BLaER1 treated with 17β-estradiol and CSF1 and Interleukin-3, amounts not matched to agents 10 nM and 100 nM (cell line): ENCODE measurements at regions not wholly inside any gene's neighbourhood (a gene's known extent, or its start where the extent isn't known, plus 50 kb on each side); places are given as distances from the start of the nearest gene placed in this dataset.
A peak's percentile ranks its signal among the peaks of the same experiment; 100 is the strongest.

Source experiments
- H3K27ac ChIP-seq, 11 experiments: shearing (Covaris generic); formaldehyde crosslinking; 2 replicates each; pipeline ENCODE4 v1.8.1; 2022
- H3K27me3 ChIP-seq, 11 experiments: shearing (Covaris generic); formaldehyde crosslinking; 2 replicates each; pipeline ENCODE4 v1.8.1; 2022
- H3K36me3 ChIP-seq, 11 experiments: shearing (Covaris generic); formaldehyde crosslinking; 2 replicates each; pipeline ENCODE4 v1.8.1; 2022
- H3K4me1 ChIP-seq, 10 experiments: shearing (Covaris generic); formaldehyde crosslinking; 2 replicates each; pipeline ENCODE4 v1.8.1; 2022
- H3K4me2 ChIP-seq, 11 experiments: shearing (Covaris generic); formaldehyde crosslinking; 2 replicates each; pipeline ENCODE4 v1.8.1; 2022
- H3K4me3 ChIP-seq, 10 experiments: shearing (Covaris generic); formaldehyde crosslinking; 2 replicates each; pipeline ENCODE4 v1.8.1; 2022
- H3K9ac ChIP-seq, 11 experiments: shearing (Covaris generic); formaldehyde crosslinking; 2 replicates each; pipeline ENCODE4 v1.8.1; 2022
- H3K9me3 ChIP-seq, 11 experiments: shearing (Covaris generic); formaldehyde crosslinking; replicated peaks in 1 of 11; 2 replicates each; pipeline ENCODE4 v1.8.1; 2022
- H4K20me1 ChIP-seq, 11 experiments: shearing (Covaris generic); formaldehyde crosslinking; 2 replicates each; pipeline ENCODE4 v1.8.1; 2022
- Cebpa-rat ChIP-seq, 11 experiments: shearing (Covaris generic); IDR thresholded peaks; 2 replicates each; pipeline ENCODE4 v1.8.1; 2022

- no peaks in the 10 kb centered on the region for H3K27me3 ChIP-seq
- no peak for TF ChIP-seq Cebpa-rat (IDR thresholded peaks at IDR 0.05)
- no peak overlapping the region for H3K4me3 ChIP-seq
- H3K27ac ChIP-seq, result no peak overlapping the region
- no peaks in the 10 kb centered on the region for H3K36me3 ChIP-seq
- H3K4me1 ChIP-seq, result no peaks in the 10 kb centered on the region
- no peak overlapping the region for H3K4me2 ChIP-seq
- peaks cover 0 to 9% (median 3%) of the 10 kb centered on the region in 11 experiments; a peak in 6 of 22 replicates for H3K9me3 ChIP-seq
- no peak overlapping the region for H3K9ac ChIP-seq
- no peaks in the 10 kb centered on the region for H4K20me1 ChIP-seq
Observed at GRCh38 chr2:164044622-164045021, 308.8 kb upstream of the FIGN start.

- Histone ChIP-seq H3K36me3 (no peaks in the 10 kb centered on the region), H3K9ac (no peak overlapping the region), H4K20me1 (no peaks in the 10 kb centered on the region), H3K4me2 (no peak overlapping the region), H3K9me3 (peaks cover 0 to 9% (median 3%) of the 10 kb centered on the region in 11 experiments; a peak in 6 of 22 replicates), H3K27me3 (no peaks in the 10 kb centered on the region), H3K27ac (no peak overlapping the region), H3K4me1 (no peaks in the 10 kb centered on the region), H3K4me3 (no peak overlapping the region)
- TF ChIP-seq Cebpa-rat (IDR thresholded peaks at IDR 0.05), result no peak
Observed at GRCh38 chr2:164039270-164039669, 303.5 kb upstream of the FIGN start.

GRCh38 chr2:164032995-164033394, 297.2 kb upstream of the FIGN start:
- Histone ChIP-seq H3K9me3 (no peaks in the 10 kb centered on the region), H3K4me3 (peak overlapping the region in 2 of 10 experiments; percentile 2 to 15; a peak in 1 of 20 replicates), H3K27me3 (no peaks in the 10 kb centered on the region), H3K27ac (peak overlapping the region in 4 of 11 experiments; percentile 18 to 49 (median 42); a peak in 6 of 22 replicates), H3K9ac (no peak overlapping the region), H3K36me3 (no peaks in the 10 kb centered on the region), H3K4me1 (peaks cover 5 to 10% (median 8%) of the 10 kb centered on the region in 10 experiments; a peak in 19 of 20 replicates), H4K20me1 (no peaks in the 10 kb centered on the region), H3K4me2 (peak overlapping the region in 10 of 11 experiments; percentile 4 to 79 (median 63); a peak in 18 of 22 replicates)
- TF ChIP-seq Cebpa-rat (IDR thresholded peaks at IDR 0.05), result no peak

GRCh38 chr2:164030623-164031022, 294.8 kb upstream of the FIGN start:
- no peaks in the 10 kb centered on the region for H3K27me3 ChIP-seq
- H3K9me3 ChIP-seq, result no peaks in the 10 kb centered on the region; a peak in 1 of 22 replicates
- no peak for TF ChIP-seq Cebpa-rat (IDR thresholded peaks at IDR 0.05)
- H3K4me2 ChIP-seq, result no peak overlapping the region
- H3K36me3 ChIP-seq, result no peaks in the 10 kb centered on the region
- no peak overlapping the region for H3K4me3 ChIP-seq
- H3K4me1 ChIP-seq, result peaks cover 5 to 10% (median 8%) of the 10 kb centered on the region in 10 experiments; a peak in 19 of 20 replicates
- no peaks in the 10 kb centered on the region for H4K20me1 ChIP-seq
- H3K27ac ChIP-seq, result no peak overlapping the region
- no peak overlapping the region for H3K9ac ChIP-seq

- TF ChIP-seq Cebpa-rat (IDR thresholded peaks at IDR 0.05), result no peak
- Histone ChIP-seq H3K4me2 (no peak overlapping the region), H3K27ac (no peak overlapping the region)
Observed at GRCh38 chr2:164028814-164029534, 293.2 kb upstream of the FIGN start.

GRCh38 chr2:164024396-164024795, 288.6 kb upstream of the FIGN start:
- H3K36me3 ChIP-seq, result no peaks in the 10 kb centered on the region
- no peaks in the 10 kb centered on the region for H3K27me3 ChIP-seq
- no peak overlapping the region for H3K9ac ChIP-seq
- H3K4me1 ChIP-seq, result no peaks in the 10 kb centered on the region
- peaks cover 0 to 8% (median 0%) of the 10 kb centered on the region in 11 experiments; a peak in 4 of 22 replicates for H3K9me3 ChIP-seq
- no peak overlapping the region for H3K4me2 ChIP-seq
- TF ChIP-seq Cebpa-rat (IDR thresholded peaks at IDR 0.05), result no peak
- H3K4me3 ChIP-seq, result no peak overlapping the region
- H3K27ac ChIP-seq, result no peak overlapping the region
- H4K20me1 ChIP-seq, result no peaks in the 10 kb centered on the region

More at GRCh38 chr2:164028814-164029534, 293.2 kb upstream of the FIGN start:
- H3K27me3 ChIP-seq, result no peaks in the 10 kb centered on the region
- H3K36me3 ChIP-seq, result no peaks in the 10 kb centered on the region
- H3K9ac ChIP-seq, result no peak overlapping the region
- H3K9me3 ChIP-seq, result no peaks in the 10 kb centered on the region; a peak in 1 of 22 replicates
- H3K4me1 ChIP-seq, result peaks cover 5 to 10% (median 8%) of the 10 kb centered on the region in 10 experiments; a peak in 19 of 20 replicates
- H3K4me3 ChIP-seq, result no peak overlapping the region
- H4K20me1 ChIP-seq, result no peaks in the 10 kb centered on the region

- H3K36me3 ChIP-seq, result no peaks in the 10 kb centered on the region
- no peak for TF ChIP-seq Cebpa-rat (IDR thresholded peaks at IDR 0.05)
- H3K9ac ChIP-seq, result no peak overlapping the region
- H3K9me3 ChIP-seq, result peaks cover 0 to 8% (median 0%) of the 10 kb centered on the region in 11 experiments; a peak in 4 of 22 replicates
- H3K4me2 ChIP-seq, result no peak overlapping the region
- no peaks in the 10 kb centered on the region for H3K27me3 ChIP-seq
- H3K27ac ChIP-seq, result no peak overlapping the region
- H3K4me3 ChIP-seq, result no peak overlapping the region
- no peaks in the 10 kb centered on the region for H4K20me1 ChIP-seq
- H3K4me1 ChIP-seq, result no peaks in the 10 kb centered on the region
Observed at GRCh38 chr2:164023896-164024295, 288.1 kb upstream of the FIGN start.

GRCh38 chr2:164015328-164016123, 279.7 kb upstream of the FIGN start:
- no peaks in the 10 kb centered on the region for H3K36me3 ChIP-seq
- no peaks in the 10 kb centered on the region for H3K27me3 ChIP-seq
- H3K9me3 ChIP-seq, result peaks cover 0 to 10% (median 0%) of the 10 kb centered on the region in 11 experiments; a peak in 6 of 22 replicates
- peak overlapping the region in 9 of 11 experiments; percentile 34 to 89 (median 73); a peak in 17 of 22 replicates for H3K27ac ChIP-seq
- H3K4me3 ChIP-seq, result peak overlapping the region in 4 of 10 experiments; percentile 23 to 39 (median 31); a peak in 7 of 20 replicates
- peak overlapping the region in 8 of 11 experiments; percentile 21 to 63 (median 53); a peak in 13 of 22 replicates for H3K9ac ChIP-seq
- peak overlapping the region; percentile 69 to 90 (median 73) for H3K4me2 ChIP-seq
- H3K4me1 ChIP-seq, result peaks cover 13 to 33% (median 28%) of the 10 kb centered on the region in 10 experiments
- peak in 2 of 11 experiments; percentile 21 to 56; a peak in 2 of 22 replicates for TF ChIP-seq Cebpa-rat (IDR thresholded peaks at IDR 0.05)
- no peaks in the 10 kb centered on the region for H4K20me1 ChIP-seq

- TF ChIP-seq Cebpa-rat (IDR thresholded peaks at IDR 0.05), result no peak
- Histone ChIP-seq H3K9ac (peak overlapping the region in 1 of 11 experiments; percentile 15; a peak in 1 of 22 replicates), H4K20me1 (no peaks in the 10 kb centered on the region), H3K9me3 (peaks cover 0 to 10% (median 0%) of the 10 kb centered on the region in 11 experiments; a peak in 5 of 22 replicates), H3K36me3 (no peaks in the 10 kb centered on the region), H3K27ac (peak overlapping the region in 7 of 11 experiments; percentile 31 to 89 (median 75); a peak in 11 of 22 replicates), H3K4me1 (peaks cover 13 to 33% (median 28%) of the 10 kb centered on the region in 10 experiments), H3K27me3 (no peaks in the 10 kb centered on the region), H3K4me2 (peak overlapping the region; percentile 69 to 90 (median 73); a peak in 19 of 22 replicates), H3K4me3 (no peak overlapping the region; a peak in 1 of 20 replicates)
Observed at GRCh38 chr2:164014791-164015190, 279.0 kb upstream of the FIGN start.
